Gastroesophageal sphincter (tissue), 3 donors: ENCODE measurements at regions not wholly inside any gene's neighbourhood (a gene's known extent, or its start where the extent isn't known, plus 50 kb on each side); places are given as distances from the start of the nearest gene placed in this dataset.

Source experiments
- POLR2A ChIP-seq, 2 donors: fragments of 450-650 bp; IDR thresholded peaks; one replicate each; pipeline ENCODE4 v1.6.1; 2017; ENCODE audit warnings: antibody characterized with exemption in 2 of 2, mild to moderate bottlenecking in 2 of 2, moderate library complexity in 1 of 2
- TF ChIP-seq, protein P1 (sequence below), 4 experiments: fragments of 200-600 bp in 2 of 4; fragments of 450-650 bp in 2 of 4; sonication (generic) in 1 of 4; IDR thresholded peaks; one replicate each; pipeline ENCODE4 v1.5.1; 2017 to 2019; ENCODE audit warnings: antibody characterized with exemption in 4 of 4, mild to moderate bottlenecking in 2 of 4, moderate library complexity in 2 of 4

DNA sequence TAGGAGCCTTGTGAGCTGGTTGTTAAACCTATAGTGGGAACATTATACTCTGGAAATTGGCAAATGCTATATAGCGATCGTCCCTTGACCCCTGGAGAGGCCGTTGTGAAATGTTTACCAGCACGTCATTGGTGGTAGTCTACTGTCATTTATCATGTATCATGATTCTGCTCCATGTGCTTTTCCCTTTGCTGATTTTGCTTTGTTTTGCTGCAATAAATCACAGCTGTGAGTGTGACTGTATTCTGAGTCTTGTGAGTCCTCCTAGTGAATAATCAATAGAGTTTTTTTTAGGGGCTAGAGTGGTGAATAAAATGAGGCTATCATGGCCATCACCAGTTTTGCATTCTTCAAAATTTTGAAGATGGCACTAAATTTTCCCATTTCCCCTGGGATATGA, 189.1 kb downstream of the HRH4 start:
- no peak for TF ChIP-seq POLR2A (IDR thresholded peaks at IDR 0.05)
- TF ChIP-seq, protein P1, sequence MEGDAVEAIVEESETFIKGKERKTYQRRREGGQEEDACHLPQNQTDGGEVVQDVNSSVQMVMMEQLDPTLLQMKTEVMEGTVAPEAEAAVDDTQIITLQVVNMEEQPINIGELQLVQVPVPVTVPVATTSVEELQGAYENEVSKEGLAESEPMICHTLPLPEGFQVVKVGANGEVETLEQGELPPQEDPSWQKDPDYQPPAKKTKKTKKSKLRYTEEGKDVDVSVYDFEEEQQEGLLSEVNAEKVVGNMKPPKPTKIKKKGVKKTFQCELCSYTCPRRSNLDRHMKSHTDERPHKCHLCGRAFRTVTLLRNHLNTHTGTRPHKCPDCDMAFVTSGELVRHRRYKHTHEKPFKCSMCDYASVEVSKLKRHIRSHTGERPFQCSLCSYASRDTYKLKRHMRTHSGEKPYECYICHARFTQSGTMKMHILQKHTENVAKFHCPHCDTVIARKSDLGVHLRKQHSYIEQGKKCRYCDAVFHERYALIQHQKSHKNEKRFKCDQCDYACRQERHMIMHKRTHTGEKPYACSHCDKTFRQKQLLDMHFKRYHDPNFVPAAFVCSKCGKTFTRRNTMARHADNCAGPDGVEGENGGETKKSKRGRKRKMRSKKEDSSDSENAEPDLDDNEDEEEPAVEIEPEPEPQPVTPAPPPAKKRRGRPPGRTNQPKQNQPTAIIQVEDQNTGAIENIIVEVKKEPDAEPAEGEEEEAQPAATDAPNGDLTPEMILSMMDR (IDR thresholded peaks at IDR 0.05): no peak
